Right lobe of liver (tissue), 4 donors: ENCODE measurements at regions not wholly inside any gene's neighbourhood (a gene's known extent, or its start where the extent isn't known, plus 50 kb on each side); places are given as distances from the start of the nearest gene placed in this dataset.

Experiments used
- POLR2A ChIP-seq: fragments of 450-650 bp; IDR thresholded peaks from one replicate; pipeline ENCODE4 v1.6.1; 2017; ENCODE audit warnings: antibody characterized with exemption, mild to moderate bottlenecking
- TF ChIP-seq, protein P1 (sequence below), 4 donors: fragments of 200-600 bp in 3 of 4; fragments of 450-650 bp in 1 of 4; IDR thresholded peaks; one replicate each; pipeline versions ENCODE4 v1.5.1 to v1.8.0; 2016 to 2022; ENCODE audit warnings: antibody characterized with exemption in 4 of 4, mild to moderate bottlenecking in 2 of 4
- donor health status: DM: no; HTN: no; CAD: no.
- donor health status: DM: no; HTN: no; CAD: no.
- donor health status: DM: no; HTN: yes; CAD: no.

DNA sequence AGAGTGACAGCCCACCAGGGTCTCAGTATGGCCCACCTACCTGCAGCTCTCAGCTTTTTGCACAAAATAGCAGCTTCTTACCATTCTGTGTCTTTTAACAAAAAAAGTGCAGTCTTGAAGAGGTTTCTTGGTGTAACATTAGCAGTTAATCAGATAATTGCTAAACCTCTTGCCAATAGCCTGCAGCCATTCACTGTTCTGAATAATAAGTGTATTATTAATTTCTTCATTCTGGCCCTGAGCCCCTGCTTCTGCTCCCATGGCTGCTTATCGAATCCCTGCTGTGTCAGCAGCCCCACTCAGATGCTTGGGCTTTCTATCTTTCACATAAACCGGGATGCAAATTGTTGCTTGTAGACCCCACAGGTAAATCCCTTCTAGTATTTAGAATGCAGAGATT is 485.9 kb downstream of the CAAP1 start:
- TF ChIP-seq, protein P1, sequence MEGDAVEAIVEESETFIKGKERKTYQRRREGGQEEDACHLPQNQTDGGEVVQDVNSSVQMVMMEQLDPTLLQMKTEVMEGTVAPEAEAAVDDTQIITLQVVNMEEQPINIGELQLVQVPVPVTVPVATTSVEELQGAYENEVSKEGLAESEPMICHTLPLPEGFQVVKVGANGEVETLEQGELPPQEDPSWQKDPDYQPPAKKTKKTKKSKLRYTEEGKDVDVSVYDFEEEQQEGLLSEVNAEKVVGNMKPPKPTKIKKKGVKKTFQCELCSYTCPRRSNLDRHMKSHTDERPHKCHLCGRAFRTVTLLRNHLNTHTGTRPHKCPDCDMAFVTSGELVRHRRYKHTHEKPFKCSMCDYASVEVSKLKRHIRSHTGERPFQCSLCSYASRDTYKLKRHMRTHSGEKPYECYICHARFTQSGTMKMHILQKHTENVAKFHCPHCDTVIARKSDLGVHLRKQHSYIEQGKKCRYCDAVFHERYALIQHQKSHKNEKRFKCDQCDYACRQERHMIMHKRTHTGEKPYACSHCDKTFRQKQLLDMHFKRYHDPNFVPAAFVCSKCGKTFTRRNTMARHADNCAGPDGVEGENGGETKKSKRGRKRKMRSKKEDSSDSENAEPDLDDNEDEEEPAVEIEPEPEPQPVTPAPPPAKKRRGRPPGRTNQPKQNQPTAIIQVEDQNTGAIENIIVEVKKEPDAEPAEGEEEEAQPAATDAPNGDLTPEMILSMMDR (IDR thresholded peaks at IDR 0.05) = no peak
- TF ChIP-seq POLR2A = no peak
